Activated CD8-positive, alpha-beta T cell treated with anti-CD3 and anti-CD28 coated beads for 36 hours (primary cell): ENCODE measurements at regions not wholly inside any gene's neighbourhood (a gene's known extent, or its start where the extent isn't known, plus 50 kb on each side); places are given as distances from the start of the nearest gene placed in this dataset.
"Not testable (repeated sequence)": the region's sequence is repeated elsewhere in the genome, so short reads cannot be mapped to it uniquely, and the experiment has no call there.

ENCODE experiments used
- ATAC-seq: fragments of 200-7000 bp; cut with Tn5 transposase; one replicate; pipeline ENCODE4 v1.10.0; 2021; ENCODE audit warnings: mild to moderate bottlenecking, moderate library complexity
- CTCF ChIA-PET: fragments of 350-600 bp; sonication (Branson Sonifier 250); formaldehyde crosslinking; loops from one replicate; lab custom pipeline; 2021; ENCODE audit warnings: antibody characterized with exemption; lab: Charles Lee
- POLR2A ChIA-PET: fragments of 350-600 bp; sonication (Branson Sonifier 250); formaldehyde crosslinking; loops from one replicate; lab custom pipeline; 2021; ENCODE audit warnings: antibody characterized with exemption; lab: Charles Lee
- DNase-seq: peaks from one replicate; pipeline ENCODE4 v3.0.0-alpha.2; 2020
- H3K27ac Mint-ChIP-seq: one replicate; pipeline ENCODE4 v1.8.0; 2021; ENCODE audit warnings: mild to moderate bottlenecking, mixed read lengths
- H3K27me3 Mint-ChIP-seq: one replicate; pipeline ENCODE4 v1.8.0; 2021; ENCODE audit warnings: mixed read lengths
- H3K36me3 Mint-ChIP-seq: one replicate; pipeline ENCODE4 v1.8.0; 2021; ENCODE audit warnings: low read depth, mixed read lengths
- H3K4me1 Mint-ChIP-seq: one replicate; pipeline ENCODE4 v1.8.0; 2021; ENCODE audit warnings: low read depth, mixed read lengths
- H3K4me3 Mint-ChIP-seq: one replicate; pipeline ENCODE4 v1.8.0; 2021; ENCODE audit warnings: mild to moderate bottlenecking, moderate library complexity, mixed read lengths
- H3K9me3 Mint-ChIP-seq: one replicate; pipeline ENCODE4 v1.8.0; 2021; ENCODE audit warnings: mixed read lengths
- CTCF ChIP-seq: fragments of 200-600 bp; IDR thresholded peaks from one replicate; pipeline ENCODE4 v1.8.0; 2022; ENCODE audit warnings: antibody characterized with exemption, mild to moderate bottlenecking
- intact Hi-C: fragments of 100-400 bp; cut with micrococcal nuclease; formaldehyde crosslinking; loops from one replicate; pipeline ENCODE4 v1.10.0; 2022

- no peak for ATAC-seq
- TF ChIP-seq CTCF: no peak
- Mint-ChIP-seq H3K27ac (no peak overlapping the region), H3K4me1 (no peaks in the 10 kb centered on the region), H3K4me3 (no peak overlapping the region), H3K9me3 (peaks cover 2% of the 10 kb centered on the region), H3K36me3 (no peaks in the 10 kb centered on the region), H3K27me3 (peaks cover 4% of the 10 kb centered on the region)
- no peak for DNase-seq
- CTCF ChIA-PET: no interaction called here
- POLR2A ChIA-PET: no interaction called here
- intact Hi-C loops: no loop called here
Observed at GRCh38 chr1:70826428-70826827, 221.2 kb downstream of the PTGER3 start.

- CTCF ChIA-PET: no interaction called here
- TF ChIP-seq CTCF: no peak
- POLR2A ChIA-PET: no interaction called here
- Mint-ChIP-seq H3K4me3 (no peak overlapping the region), H3K27ac (no peak overlapping the region), H3K9me3 (peaks cover 2% of the 10 kb centered on the region), H3K4me1 (no peaks in the 10 kb centered on the region), H3K27me3 (peaks cover 4% of the 10 kb centered on the region), H3K36me3 (no peaks in the 10 kb centered on the region)
- ATAC-seq: no peak
- DNase-seq: no peak
- intact Hi-C loops: no loop called here
Observed at GRCh38 chr1:70827030-70827429, 220.6 kb downstream of the PTGER3 start.

- ATAC-seq: no peak
- peaks cover 4% of the 10 kb centered on the region for H3K27me3 Mint-ChIP-seq
- H3K27ac Mint-ChIP-seq: no peak overlapping the region
- peaks cover 2% of the 10 kb centered on the region for H3K9me3 Mint-ChIP-seq
- intact Hi-C loops: no loop called here
- POLR2A ChIA-PET: no interaction called here
- no peak for DNase-seq
- TF ChIP-seq CTCF: no peak
- CTCF ChIA-PET: no interaction called here
- H3K4me1 Mint-ChIP-seq: no peaks in the 10 kb centered on the region
- H3K36me3 Mint-ChIP-seq: no peaks in the 10 kb centered on the region
- H3K4me3 Mint-ChIP-seq: no peak overlapping the region
Observed at GRCh38 chr1:70828177-70828576, 219.4 kb downstream of the PTGER3 start.

- H3K36me3 Mint-ChIP-seq, H3K4me1 Mint-ChIP-seq, CTCF ChIA-PET, H3K27ac Mint-ChIP-seq, DNase-seq, H3K9me3 Mint-ChIP-seq, intact Hi-C loops, H3K4me3 Mint-ChIP-seq, H3K27me3 Mint-ChIP-seq, ATAC-seq: not testable (repeated sequence)
- POLR2A ChIA-PET: interaction anchor here (0.8 kb wide), 1 partner anchor 9 kb away, joined by 3 read pairs; no protein-coding TSS in a partner anchor
Observed at GRCh38 chr1:70834365-70834764, 213.3 kb downstream of the PTGER3 start.

- Mint-ChIP-seq H3K27me3 (no peaks in the 10 kb centered on the region), H3K27ac (no peak overlapping the region)
Observed at GRCh38 chr1:70836456-70836855, 211.2 kb downstream of the PTGER3 start.

More at GRCh38 chr1:70836456-70836855, 211.2 kb downstream of the PTGER3 start:
- Mint-ChIP-seq H3K9me3 (no peaks in the 10 kb centered on the region), H3K4me3 (no peak overlapping the region), H3K4me1 (no peaks in the 10 kb centered on the region), H3K36me3 (no peaks in the 10 kb centered on the region)
- POLR2A ChIA-PET: no interaction called here
- intact Hi-C loops: no loop called here
- no peak for TF ChIP-seq CTCF
- CTCF ChIA-PET: no interaction called here
- ATAC-seq (no peak), DNase-seq (no peak)
